Suprapubic skin (tissue), 4 donors: ENCODE measurements at regions not wholly inside any gene's neighbourhood (a gene's known extent, or its start where the extent isn't known, plus 50 kb on each side); places are given as distances from the start of the nearest gene placed in this dataset.
"Not testable (repeated sequence)": the region's sequence is repeated elsewhere in the genome, so short reads cannot be mapped to it uniquely, and the experiment has no call there.

ENCODE experiments used
- DNase-seq, 2 donors: peaks; one replicate each; pipeline ENCODE4 v3.0.0-alpha.2; 2019; ENCODE audit warnings: low spot score in 2 of 2
- H3K27ac ChIP-seq: fragments of 200-600 bp; sonication (generic); one replicate; pipeline ENCODE4 v1.5.1; 2019
- H3K27me3 ChIP-seq: fragments of 200-600 bp; sonication (generic); one replicate; pipeline ENCODE4 v1.5.1; 2019
- H3K36me3 ChIP-seq: fragments of 200-600 bp; sonication (generic); one replicate; pipeline ENCODE4 v1.5.1; 2019
- H3K4me1 ChIP-seq: fragments of 200-600 bp; sonication (generic); one replicate; pipeline ENCODE4 v1.5.1; 2019
- H3K4me3 ChIP-seq: fragments of 200-600 bp; sonication (generic); one replicate; pipeline ENCODE4 v1.5.1; 2019; ENCODE audit warnings: mild to moderate bottlenecking
- H3K9me3 ChIP-seq: fragments of 200-600 bp; sonication (generic); one replicate; pipeline ENCODE4 v1.5.1; 2019
- EP300 ChIP-seq: sonication (generic); formaldehyde crosslinking; IDR thresholded peaks from one replicate; pipeline ENCODE4 v1.6.1; 2017; ENCODE audit warnings: antibody characterized with exemption
- POLR2A ChIP-seq, 2 donors: fragments of 450-650 bp; IDR thresholded peaks; one replicate each; pipeline ENCODE4 v1.6.1; 2017; ENCODE audit warnings: antibody characterized with exemption in 2 of 2, mild to moderate bottlenecking in 2 of 2, moderate library complexity in 2 of 2
- POLR2AphosphoS5 ChIP-seq, 3 donors: sonication (generic); formaldehyde crosslinking; IDR thresholded peaks; one replicate each; pipeline ENCODE4 v1.6.1; 2017; ENCODE audit warnings: antibody characterized with exemption in 3 of 3
- WGBS: methylation state at CpG from one replicate; pipeline ENCODE4 v1.1.5; 2018; 5-methylcytosine and 5-hydroxymethylcytosine counted together
- TF ChIP-seq, protein P1 (sequence below), 2 donors: fragments of 200-600 bp in 1 of 2; fragments of 450-650 bp in 1 of 2; sonication (generic) in 1 of 2; IDR thresholded peaks; one replicate each; pipeline ENCODE4 v1.5.1; 2016 to 2019; ENCODE audit warnings: antibody characterized with exemption in 2 of 2, mild to moderate bottlenecking in 1 of 2, moderate library complexity in 1 of 2

DNA sequence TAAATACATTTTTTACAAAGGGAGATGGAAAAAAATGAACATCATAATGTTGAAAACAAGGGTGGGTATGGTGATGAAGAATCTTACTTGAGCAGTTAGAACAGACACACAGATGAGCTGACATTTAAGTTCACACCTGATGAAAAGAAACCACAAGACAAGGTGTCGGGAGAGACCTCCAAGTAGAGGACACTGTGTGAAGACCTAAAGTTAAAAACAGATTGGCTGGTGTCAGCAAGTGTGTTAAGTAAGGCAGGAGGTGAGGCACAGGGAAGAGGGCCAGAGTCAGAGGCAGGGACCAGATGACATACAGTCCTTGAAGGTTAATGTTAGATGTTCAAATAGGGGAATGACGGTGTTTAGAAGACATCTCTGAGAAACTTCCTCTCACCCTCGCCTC is 236.8 kb downstream of the FAT3 start:
- Histone ChIP-seq H3K4me3 (no peak overlapping the region), H3K4me1 (no peaks in the 10 kb centered on the region), H3K9me3 (no peaks in the 10 kb centered on the region), H3K27me3 (no peaks in the 10 kb centered on the region), H3K27ac (no peak overlapping the region), H3K36me3 (no peaks in the 10 kb centered on the region)
- 81% methylated on average over 3 of the region's 3 CpGs for WGBS
- no peak for DNase-seq
- TF ChIP-seq, protein P1, sequence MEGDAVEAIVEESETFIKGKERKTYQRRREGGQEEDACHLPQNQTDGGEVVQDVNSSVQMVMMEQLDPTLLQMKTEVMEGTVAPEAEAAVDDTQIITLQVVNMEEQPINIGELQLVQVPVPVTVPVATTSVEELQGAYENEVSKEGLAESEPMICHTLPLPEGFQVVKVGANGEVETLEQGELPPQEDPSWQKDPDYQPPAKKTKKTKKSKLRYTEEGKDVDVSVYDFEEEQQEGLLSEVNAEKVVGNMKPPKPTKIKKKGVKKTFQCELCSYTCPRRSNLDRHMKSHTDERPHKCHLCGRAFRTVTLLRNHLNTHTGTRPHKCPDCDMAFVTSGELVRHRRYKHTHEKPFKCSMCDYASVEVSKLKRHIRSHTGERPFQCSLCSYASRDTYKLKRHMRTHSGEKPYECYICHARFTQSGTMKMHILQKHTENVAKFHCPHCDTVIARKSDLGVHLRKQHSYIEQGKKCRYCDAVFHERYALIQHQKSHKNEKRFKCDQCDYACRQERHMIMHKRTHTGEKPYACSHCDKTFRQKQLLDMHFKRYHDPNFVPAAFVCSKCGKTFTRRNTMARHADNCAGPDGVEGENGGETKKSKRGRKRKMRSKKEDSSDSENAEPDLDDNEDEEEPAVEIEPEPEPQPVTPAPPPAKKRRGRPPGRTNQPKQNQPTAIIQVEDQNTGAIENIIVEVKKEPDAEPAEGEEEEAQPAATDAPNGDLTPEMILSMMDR (IDR thresholded peaks at IDR 0.05): no peak

DNA sequence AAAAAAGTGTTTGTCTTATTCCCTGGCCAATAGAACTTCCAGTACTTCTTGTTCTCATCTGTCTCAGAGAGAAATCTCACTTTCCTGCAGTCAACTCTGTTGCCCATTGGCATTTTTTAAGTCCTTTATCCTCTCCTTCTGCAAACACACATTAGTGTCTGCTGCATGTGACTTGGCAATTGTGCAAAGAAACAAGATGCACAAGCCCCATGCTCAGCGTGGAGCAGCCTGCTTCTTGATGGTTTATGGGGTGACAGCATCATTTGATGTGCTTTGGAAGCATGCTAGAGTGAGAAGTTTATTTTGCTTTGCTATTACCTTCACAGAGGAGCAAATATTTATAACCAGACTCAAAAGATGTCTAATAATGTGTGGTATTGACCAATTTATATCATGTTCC is 238.2 kb downstream of the FAT3 start:
- no peak for DNase-seq
- H3K9me3 ChIP-seq: no peaks in the 10 kb centered on the region
- TF ChIP-seq, protein P1 (IDR thresholded peaks at IDR 0.05): no peak
- no peak for TF ChIP-seq POLR2AphosphoS5 (IDR thresholded peaks at IDR 0.05)
- no peak for TF ChIP-seq EP300
- no peak for TF ChIP-seq POLR2A (IDR thresholded peaks at IDR 0.05)
- H3K36me3 ChIP-seq: no peaks in the 10 kb centered on the region
- H3K27ac ChIP-seq: no peak overlapping the region
- WGBS: 20% methylated on average over 1 of the region's 1 CpG
- no peak overlapping the region for H3K4me3 ChIP-seq
- H3K4me1 ChIP-seq: no peaks in the 10 kb centered on the region
- no peaks in the 10 kb centered on the region for H3K27me3 ChIP-seq

DNA sequence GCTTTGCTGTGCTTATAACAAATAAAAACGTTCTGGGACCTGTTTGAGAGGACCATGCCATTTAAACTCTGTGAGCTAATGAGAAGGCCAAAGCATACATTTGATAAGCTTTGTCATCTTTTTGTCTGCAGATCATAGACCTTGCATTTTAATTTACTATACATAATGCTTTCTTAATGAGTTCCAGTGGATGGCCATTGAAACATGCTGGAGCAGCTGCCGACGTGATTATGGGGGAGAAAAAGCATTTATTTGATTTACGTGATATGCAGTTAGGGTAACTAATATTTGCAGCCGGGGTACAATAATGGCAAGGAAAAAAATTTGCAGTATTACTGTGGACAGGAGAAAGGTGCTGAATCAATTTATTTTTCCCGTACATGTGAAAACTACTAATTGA is 240.2 kb downstream of the FAT3 start:
- no peak for DNase-seq
- H3K4me3 ChIP-seq: no peak overlapping the region
- 58% methylated on average over 6 of the region's 6 CpGs for WGBS

DNA sequence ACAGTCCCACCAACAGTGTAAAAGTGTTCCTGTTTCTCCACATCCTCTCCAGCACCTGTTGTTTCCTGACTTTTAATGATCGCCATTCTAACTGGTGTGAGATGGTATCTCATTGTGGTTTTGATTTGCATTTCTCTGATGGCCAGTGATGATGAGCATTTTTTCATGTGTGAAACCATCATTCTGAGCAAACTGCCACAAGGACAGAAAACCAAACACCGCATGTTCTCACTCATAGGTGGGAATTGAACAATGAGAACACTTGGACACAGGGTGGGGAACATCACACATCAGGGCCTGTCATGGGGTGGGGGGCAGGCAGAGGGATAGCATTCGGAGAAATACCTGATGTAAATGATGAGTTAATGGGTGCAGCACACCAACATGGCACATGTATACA is 240.8 kb downstream of the FAT3 start:
- H3K4me3 ChIP-seq, H3K27ac ChIP-seq, DNase-seq, H3K4me1 ChIP-seq, H3K9me3 ChIP-seq, H3K36me3 ChIP-seq, H3K27me3 ChIP-seq: not testable (repeated sequence)
- 87% methylated on average over 3 of the region's 3 CpGs for WGBS

More for the DNA sequence above, 240.2 kb downstream of the FAT3 start:
- no peaks in the 10 kb centered on the region for H3K36me3 ChIP-seq
- no peaks in the 10 kb centered on the region for H3K9me3 ChIP-seq
- H3K27ac ChIP-seq: no peak overlapping the region
- no peaks in the 10 kb centered on the region for H3K27me3 ChIP-seq
- H3K4me1 ChIP-seq: no peaks in the 10 kb centered on the region
- TF ChIP-seq POLR2A (IDR thresholded peaks at IDR 0.05) (no peak), POLR2AphosphoS5 (IDR thresholded peaks at IDR 0.05) (no peak), EP300 (no peak)
- TF ChIP-seq, protein P1 (IDR thresholded peaks at IDR 0.05): no peak

DNA sequence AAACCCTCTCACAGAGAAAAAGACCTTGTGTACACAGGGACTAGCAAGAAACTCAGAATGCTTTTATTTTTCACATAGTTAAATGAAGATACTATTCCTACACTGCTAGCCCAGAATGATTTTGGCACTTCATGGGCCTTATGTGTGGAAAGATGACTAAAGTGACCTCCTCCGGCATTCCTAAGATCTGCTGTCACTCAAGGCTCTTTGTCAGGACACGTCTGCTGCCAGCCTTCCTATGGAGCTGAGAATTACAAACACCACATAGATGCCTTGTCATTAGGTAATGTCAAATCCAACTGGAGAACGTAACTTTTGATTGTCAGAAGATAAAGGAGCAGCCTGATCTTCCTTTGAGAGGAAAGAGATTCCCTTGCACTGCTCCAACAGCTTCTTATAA is 249.1 kb downstream of the FAT3 start:
- no peak for TF ChIP-seq POLR2A (IDR thresholded peaks at IDR 0.05)
- no peak for TF ChIP-seq EP300
- no peak for TF ChIP-seq POLR2AphosphoS5 (IDR thresholded peaks at IDR 0.05)
- TF ChIP-seq, protein P1 (IDR thresholded peaks at IDR 0.05): no peak
- WGBS: 26% methylated on average over 3 of the region's 3 CpGs

DNA sequence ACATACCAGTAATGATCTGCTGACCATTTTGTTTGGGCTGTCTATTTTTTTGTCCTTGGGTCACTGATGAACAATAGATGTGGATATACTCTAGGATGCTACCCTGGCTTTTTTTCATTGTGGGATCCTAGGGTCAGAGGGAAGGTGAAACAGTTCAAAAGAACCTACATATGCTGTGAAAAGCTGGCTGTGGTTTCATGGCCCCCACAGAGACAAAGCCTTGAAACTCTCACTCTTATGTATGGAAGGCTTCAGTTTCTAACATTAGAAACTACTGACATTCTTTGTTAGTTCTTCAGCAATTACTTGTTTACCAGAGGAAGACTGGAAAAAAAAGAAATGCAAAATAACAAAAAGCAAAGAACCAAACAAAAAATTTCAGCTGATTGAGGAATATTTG is 250.7 kb downstream of the FAT3 start:
- Histone ChIP-seq H3K4me1 (no peaks in the 10 kb centered on the region), H3K27ac (no peak overlapping the region), H3K36me3 (no peaks in the 10 kb centered on the region), H3K9me3 (no peaks in the 10 kb centered on the region), H3K27me3 (no peaks in the 10 kb centered on the region), H3K4me3 (no peak overlapping the region)
- no peak for DNase-seq
- TF ChIP-seq POLR2A (IDR thresholded peaks at IDR 0.05) (no peak), POLR2AphosphoS5 (IDR thresholded peaks at IDR 0.05) (no peak), EP300 (no peak)
- TF ChIP-seq, protein P1 (IDR thresholded peaks at IDR 0.05): no peak

More for the DNA sequence above, 249.1 kb downstream of the FAT3 start:
- Histone ChIP-seq H3K9me3 (no peaks in the 10 kb centered on the region), H3K4me3 (no peak overlapping the region), H3K4me1 (no peaks in the 10 kb centered on the region), H3K36me3 (no peaks in the 10 kb centered on the region), H3K27ac (no peak overlapping the region), H3K27me3 (no peaks in the 10 kb centered on the region)
- DNase-seq: no peak
